ENCODE measurements at regions not wholly inside any gene's neighbourhood (a gene's known extent, or its start where the extent isn't known, plus 50 kb on each side); places are given as distances from the start of the nearest gene placed in this dataset.

DNA sequence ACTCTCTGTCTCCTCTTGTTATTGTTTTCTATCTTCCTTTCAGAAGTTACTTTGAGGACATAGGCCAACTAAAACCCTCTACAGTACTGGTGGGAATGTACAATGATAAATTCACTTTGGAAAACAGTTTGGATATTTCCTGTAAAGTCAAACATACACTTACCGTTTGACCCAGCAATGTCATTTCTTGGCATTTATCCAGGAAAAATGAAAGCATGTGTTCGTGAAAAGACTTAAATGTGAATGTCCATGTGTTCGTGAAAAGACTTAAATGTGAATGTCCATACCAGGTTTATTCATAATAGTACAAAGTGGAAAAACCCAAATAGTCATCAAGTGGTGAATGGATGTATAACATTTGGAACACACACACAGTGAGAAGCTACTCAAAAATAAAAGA, 361.5 kb upstream of the DPH6 start:
- in situ Hi-C loops (cut with MboI) (no loop called here), intact Hi-C loops (cut with micrococcal nuclease) (no loop called here)
- Histone ChIP-seq H3K9ac (ENCODE audit: insufficient read depth in 1 of 2, low read depth in 2 of 2, low read length in 2 of 2) (no peak overlapping the region), H4K20me1 (replicated peaks; ENCODE audit: control insufficient read depth, insufficient read depth, low read length) (no peaks in the 10 kb centered on the region), H3K36me3 (ENCODE audit: control insufficient read depth, insufficient read depth, low read length) (no peaks in the 10 kb centered on the region), H3K79me2 (ENCODE audit: control insufficient read depth, insufficient read depth, low read length) (no peaks in the 10 kb centered on the region), H2AFZ (ENCODE audit: low read depth, low read length) (no peak overlapping the region), H3K27ac (ENCODE audit: extremely low read depth, low read depth, low read length) (no peak overlapping the region), H3K4me1 (replicated peaks in 1 of 2; ENCODE audit: control insufficient read depth in 2 of 2, insufficient read depth in 2 of 2, low read length in 2 of 2) (no peaks in the 10 kb centered on the region), H3K27me3 (ENCODE audit: control insufficient read depth in 2 of 2, insufficient read depth in 2 of 2, low read length in 2 of 2) (no peaks in the 10 kb centered on the region), H3K9me3 (replicated peaks; ENCODE audit: control insufficient read depth, insufficient read depth, low read depth, low read length) (no peaks in the 10 kb centered on the region), H3K4me3 (no peak overlapping the region), H3K4me2 (ENCODE audit: insufficient read depth, low read length) (no peak overlapping the region), H3K9me1 (ENCODE audit: control insufficient read depth, insufficient read depth, low read length) (no peaks in the 10 kb centered on the region)
- ChIA-PET POLR2A (no interaction called here), CTCF (ENCODE audit: low intra/inter-chr PET ratio) (no interaction called here)
- BruUV-seq (replicated peaks) = no TSS peak
- FAIRE-seq = no peak
- no peak for ATAC-seq
- TF ChIP-seq, protein P1, sequence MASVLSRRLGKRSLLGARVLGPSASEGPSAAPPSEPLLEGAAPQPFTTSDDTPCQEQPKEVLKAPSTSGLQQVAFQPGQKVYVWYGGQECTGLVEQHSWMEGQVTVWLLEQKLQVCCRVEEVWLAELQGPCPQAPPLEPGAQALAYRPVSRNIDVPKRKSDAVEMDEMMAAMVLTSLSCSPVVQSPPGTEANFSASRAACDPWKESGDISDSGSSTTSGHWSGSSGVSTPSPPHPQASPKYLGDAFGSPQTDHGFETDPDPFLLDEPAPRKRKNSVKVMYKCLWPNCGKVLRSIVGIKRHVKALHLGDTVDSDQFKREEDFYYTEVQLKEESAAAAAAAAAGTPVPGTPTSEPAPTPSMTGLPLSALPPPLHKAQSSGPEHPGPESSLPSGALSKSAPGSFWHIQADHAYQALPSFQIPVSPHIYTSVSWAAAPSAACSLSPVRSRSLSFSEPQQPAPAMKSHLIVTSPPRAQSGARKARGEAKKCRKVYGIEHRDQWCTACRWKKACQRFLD (CRISPR knock-in tag; IDR thresholded peaks at IDR 0.05) = no peak
- TF ChIP-seq ADNP (tag; IDR thresholded peaks at IDR 0.05) = no peak
- peak; percentile 68 for TF ChIP-seq NFIC (IDR thresholded peaks at IDR 0.05)
- TF ChIP-seq MCM3 (IDR thresholded peaks at IDR 0.05) = no peak
- TF ChIP-seq TFAM (CRISPR knock-in tag; conservative IDR thresholded peaks at IDR 0.05) = no peak
- TF ChIP-seq, protein P2, sequence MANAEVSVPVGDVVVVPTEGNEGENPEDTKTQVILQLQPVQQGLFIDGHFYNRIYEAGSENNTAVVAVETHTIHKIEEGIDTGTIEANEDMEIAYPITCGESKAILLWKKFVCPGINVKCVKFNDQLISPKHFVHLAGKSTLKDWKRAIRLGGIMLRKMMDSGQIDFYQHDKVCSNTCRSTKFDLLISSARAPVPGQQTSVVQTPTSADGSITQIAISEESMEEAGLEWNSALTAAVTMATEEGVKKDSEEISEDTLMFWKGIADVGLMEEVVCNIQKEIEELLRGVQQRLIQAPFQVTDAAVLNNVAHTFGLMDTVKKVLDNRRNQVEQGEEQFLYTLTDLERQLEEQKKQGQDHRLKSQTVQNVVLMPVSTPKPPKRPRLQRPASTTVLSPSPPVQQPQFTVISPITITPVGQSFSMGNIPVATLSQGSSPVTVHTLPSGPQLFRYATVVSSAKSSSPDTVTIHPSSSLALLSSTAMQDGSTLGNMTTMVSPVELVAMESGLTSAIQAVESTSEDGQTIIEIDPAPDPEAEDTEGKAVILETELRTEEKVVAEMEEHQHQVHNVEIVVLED (CRISPR knock-in tag; IDR thresholded peaks at IDR 0.05) = no peak
- TF ChIP-seq MAFG (tag; conservative IDR thresholded peaks at IDR 0.05) = no peak
- DNase-seq (ENCODE audit: extremely low read depth in 1 of 4, low spot score in 3 of 4) = no peak
- 5% methylated on average over 3 of the region's 3 CpGs for WGBS (ENCODE audit: insufficient coverage, low coverage, missing lambda C conversion rate)
